Activated CD4-positive, alpha-beta T cell treated with anti-CD3 and anti-CD28 coated beads, Interleukin-10, Interleukin-2, amounts not matched to agents 100 ng/mL and 50 ng/mL, durations not matched to agents 16 hours and 8 hours (primary cell): ENCODE measurements at regions not wholly inside any gene's neighbourhood (a gene's known extent, or its start where the extent isn't known, plus 50 kb on each side); places are given as distances from the start of the nearest gene placed in this dataset.
"Not testable (repeated sequence)": the region's sequence is repeated elsewhere in the genome, so short reads cannot be mapped to it uniquely, and the experiment has no call there.

Experiments
- DNase-seq: peaks from one replicate; pipeline ENCODE4 v3.0.0-alpha.2; 2020

DNA sequence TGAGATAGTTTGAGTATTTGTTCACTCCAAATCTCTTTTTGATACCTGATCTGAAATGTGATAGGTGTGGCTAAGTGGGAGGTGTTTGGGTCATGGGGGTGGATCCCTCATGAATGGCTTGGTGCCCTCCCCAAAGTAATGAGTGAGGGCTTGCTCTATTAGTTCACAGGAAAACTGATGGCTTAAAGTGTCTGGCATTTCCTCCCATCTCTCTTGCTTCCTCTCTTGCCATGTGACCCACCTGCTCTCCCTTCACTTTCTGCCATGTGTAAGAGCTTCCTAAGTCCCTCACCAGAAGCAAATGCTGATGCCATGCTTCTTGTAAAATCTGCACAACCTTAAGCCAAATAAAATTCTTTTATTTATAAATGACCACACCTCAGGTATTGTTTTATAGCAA lies 61.1 kb downstream of the MAD2L1 start:
- no peak for DNase-seq

DNA sequence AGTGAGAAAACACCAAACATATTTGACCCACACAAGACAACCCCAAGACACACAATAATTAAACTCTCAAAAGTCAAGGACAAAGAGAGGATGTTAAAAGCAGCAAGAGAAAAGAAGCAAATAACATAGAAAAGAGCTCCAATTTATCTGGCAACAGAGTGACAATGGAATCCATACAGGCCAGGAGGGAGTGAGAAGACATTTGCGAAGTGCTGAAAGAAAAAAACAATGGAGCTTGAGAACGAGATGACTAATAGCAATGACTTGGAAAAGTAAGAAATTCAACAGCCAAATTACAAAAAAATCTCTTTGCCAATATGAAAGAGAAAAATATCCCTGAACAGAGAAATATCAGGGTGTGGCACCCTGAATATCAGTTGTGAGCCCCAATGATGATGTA lies 61.6 kb downstream of the MAD2L1 start:
- no peak for DNase-seq

- DNase-seq, result no peak
These were observed 62.6 kb downstream of the MAD2L1 start for GRCh38 chr4:120004054-120004453.

DNA sequence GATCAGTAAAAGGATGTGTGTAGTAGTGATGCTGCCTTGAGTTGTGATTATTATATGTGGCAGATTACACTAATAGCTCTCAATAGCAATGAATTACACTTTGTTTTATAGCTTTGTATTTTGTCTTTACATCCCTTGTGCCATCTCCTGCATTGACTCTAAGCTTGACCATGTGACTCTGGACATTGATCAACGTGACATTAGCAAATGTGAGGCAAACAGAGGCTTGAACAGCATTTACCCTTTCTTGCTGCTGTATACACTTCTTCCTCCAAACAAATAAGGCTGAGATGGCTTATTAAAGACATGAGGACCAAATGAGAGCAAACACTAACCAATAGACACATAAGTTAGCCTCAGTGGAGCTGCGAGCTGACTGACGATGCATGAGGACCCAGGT lies 63.5 kb downstream of the MAD2L1 start:
- no peak for DNase-seq

GRCh38 chr4:120001850-120002249 lies 64.8 kb downstream of the MAD2L1 start:
- no peak for DNase-seq

- no peak for DNase-seq
These were observed 65.9 kb downstream of the MAD2L1 start for GRCh38 chr4:120000591-120001296.

GRCh38 chr4:119996024-119996423 lies 70.6 kb downstream of the MAD2L1 start:
- not testable (repeated sequence) for DNase-seq

DNA sequence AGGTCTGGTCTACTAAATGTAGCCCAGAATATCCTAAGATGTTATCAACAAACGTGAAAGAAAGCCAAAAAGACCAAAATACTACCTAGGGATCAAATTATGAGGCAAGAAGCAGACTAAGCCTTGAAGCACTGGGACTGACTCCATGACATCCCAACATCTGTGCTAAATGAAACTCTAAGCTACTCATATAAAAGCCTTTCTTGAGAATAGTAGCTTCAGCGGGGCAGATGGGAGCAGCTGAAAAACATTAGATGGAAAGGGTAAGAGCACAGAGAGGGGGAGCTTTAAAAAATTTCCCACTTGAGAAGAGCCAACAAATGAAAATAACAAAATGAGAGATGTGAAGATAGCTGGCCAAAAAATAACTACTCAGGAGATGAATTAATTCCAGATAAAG lies 81.7 kb downstream of the MAD2L1 start:
- DNase-seq, result no peak

- DNase-seq, result no peak
These were observed 83.9 kb downstream of the MAD2L1 start for GRCh38 chr4:119982756-119983155.

GRCh38 chr4:119980456-119980855 lies 86.2 kb downstream of the MAD2L1 start:
- DNase-seq, result no peak

DNA sequence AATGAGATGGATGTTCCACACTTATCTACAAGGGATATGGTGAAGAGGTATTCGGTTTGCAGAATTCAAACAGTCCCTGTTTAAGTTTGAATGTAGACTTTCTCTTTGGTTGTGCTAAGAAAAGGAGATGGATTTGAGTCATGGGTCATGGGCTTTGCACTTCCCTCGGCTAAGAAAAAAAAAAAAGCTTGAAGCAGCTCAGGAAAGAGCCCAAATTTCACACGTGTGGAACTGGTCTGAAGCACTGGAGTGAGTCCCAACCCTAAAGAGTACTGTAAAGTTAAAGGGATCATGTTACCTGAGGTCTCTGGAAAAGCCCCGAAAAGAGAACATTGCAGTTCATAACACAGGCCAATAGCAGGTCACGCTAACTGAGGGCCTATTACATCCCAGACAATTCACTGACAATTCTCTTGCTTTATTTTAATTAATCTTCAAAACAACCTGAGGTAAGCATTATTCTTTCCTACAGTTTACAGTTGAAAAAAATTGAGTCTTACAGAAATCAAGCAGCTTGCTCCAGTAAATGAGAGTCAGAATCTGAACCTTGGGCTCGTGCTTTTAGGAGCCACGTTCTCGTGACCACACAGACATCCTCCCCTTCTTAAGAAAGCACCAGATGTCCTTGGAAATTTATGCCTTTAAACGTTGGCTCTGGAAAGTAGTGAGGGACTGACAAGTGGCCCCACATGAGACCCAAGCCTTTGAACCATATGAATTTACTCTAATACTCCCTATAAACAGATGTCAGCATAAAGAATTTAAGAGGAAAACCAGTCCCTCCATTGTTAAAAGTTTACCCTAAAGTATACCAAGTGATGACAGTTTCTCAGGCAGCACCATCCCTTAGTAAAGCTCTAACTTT lies 89.3 kb downstream of the MAD2L1 start:
- no peak for DNase-seq

DNA sequence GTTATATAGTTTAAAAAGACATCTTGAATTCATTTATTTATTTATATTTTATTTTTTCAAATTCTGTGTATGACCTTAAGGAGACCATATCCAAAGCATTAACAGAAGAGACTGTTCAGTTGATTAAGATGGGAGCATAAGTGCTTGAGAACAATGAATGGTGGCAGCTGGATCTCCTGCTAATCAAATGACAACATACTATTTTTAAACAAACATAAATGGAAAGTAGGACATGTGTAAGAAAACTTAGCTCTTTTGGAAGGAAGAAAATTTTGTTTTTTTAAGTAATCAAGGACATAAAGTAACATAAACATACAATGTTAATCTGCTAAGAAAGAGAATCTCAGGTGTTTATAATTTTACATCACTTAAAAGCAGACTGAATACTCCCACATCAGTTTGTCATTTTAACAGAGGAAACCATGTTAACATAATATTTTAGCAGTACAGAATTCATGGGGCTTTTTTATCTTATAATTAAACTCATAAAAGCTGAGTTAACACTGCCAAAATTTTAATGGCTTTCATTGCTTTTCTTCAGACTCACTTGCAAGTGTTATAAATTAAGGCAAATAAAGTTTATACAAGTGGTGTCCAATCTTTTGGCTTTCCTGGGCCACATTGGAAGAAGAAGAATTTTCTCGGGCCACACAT lies 95.1 kb downstream of the MAD2L1 start:
- DNase-seq, result no peak

DNA sequence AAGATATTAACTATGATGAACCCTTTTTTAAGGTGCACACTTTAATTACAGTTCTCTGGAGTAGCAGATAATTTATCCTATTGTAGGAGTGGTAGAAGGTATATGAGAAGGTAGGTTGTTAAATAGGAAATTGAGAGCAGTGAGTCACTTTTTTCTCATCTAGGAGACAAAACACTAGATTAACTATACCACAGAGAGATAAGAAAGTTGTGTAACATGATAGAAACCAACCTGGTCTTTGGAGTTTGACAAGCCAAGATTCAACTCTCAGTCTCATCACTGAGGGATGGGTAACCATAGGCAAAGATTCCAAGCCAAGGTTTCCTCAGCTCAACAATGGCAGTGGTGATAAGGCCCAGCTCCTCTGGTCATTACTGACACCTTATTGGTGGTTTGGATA lies 104.0 kb downstream of the MAD2L1 start:
- no peak for DNase-seq

- no peak for DNase-seq
These were observed 107.7 kb downstream of the MAD2L1 start for GRCh38 chr4:119958983-119959382.

- no peak for DNase-seq
These were observed 111.4 kb downstream of the MAD2L1 start for GRCh38 chr4:119955256-119955655.

DNA sequence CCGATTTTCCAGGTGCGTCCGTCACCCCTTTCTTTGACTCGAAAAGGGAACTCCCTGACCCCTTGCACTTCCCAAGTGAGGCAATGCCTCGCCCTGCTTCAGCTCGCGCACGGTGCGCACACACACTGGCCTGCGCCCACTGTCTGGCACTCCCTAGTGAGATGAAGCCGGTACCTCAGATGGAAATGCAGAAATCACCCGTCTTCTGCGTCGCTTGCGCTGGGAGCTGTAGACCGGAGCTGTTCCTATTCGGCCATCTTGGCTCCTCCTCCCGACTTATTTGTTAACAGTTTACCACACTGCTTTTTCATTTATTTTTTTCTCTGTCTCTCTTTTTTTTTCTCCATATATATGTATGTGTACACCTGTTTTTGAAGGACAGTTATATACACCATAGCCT lies 112.2 kb downstream of the MAD2L1 start:
- DNase-seq, result not testable (repeated sequence)

- no peak for DNase-seq
These were observed 120.3 kb downstream of the MAD2L1 start for GRCh38 chr4:119946359-119946758.

DNA sequence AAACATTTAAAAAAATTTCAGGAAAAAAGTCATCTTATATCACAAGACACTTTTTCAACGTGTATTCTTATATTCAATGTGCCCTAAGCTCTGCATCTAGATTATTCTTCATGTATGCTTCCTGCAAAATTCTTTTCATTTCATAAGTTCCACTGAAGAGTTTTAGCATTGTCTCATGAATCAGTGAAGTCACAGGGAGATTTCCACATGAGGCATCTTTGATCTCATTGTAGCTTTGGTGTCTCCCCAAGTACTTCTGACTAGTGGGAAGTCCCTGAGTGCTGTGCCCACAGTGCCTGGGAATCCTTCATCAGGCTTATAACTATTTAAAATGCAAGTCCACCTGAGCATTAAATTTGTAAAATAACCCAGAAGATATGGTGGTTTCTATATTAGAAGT lies 123.8 kb downstream of the MAD2L1 start:
- DNase-seq, result no peak

DNA sequence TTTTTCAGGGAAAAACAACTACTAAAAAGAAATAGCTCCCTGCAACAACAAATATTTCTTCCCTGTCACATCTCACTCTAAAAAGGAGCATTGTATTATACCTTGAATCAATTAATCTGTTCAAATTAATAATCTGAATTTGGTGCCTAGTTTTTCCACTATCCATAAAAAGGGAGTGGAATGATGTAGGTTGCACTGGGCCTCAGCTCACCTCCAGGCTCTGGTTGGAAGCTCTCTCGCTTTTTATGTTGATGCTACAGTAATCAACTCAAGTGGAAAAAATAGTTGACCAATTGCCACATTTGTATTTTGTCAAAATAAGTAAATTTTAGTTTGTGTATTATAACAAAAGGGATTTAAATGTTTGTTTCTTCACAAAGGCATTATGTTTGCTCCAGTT lies 126.1 kb downstream of the MAD2L1 start:
- no peak for DNase-seq

DNA sequence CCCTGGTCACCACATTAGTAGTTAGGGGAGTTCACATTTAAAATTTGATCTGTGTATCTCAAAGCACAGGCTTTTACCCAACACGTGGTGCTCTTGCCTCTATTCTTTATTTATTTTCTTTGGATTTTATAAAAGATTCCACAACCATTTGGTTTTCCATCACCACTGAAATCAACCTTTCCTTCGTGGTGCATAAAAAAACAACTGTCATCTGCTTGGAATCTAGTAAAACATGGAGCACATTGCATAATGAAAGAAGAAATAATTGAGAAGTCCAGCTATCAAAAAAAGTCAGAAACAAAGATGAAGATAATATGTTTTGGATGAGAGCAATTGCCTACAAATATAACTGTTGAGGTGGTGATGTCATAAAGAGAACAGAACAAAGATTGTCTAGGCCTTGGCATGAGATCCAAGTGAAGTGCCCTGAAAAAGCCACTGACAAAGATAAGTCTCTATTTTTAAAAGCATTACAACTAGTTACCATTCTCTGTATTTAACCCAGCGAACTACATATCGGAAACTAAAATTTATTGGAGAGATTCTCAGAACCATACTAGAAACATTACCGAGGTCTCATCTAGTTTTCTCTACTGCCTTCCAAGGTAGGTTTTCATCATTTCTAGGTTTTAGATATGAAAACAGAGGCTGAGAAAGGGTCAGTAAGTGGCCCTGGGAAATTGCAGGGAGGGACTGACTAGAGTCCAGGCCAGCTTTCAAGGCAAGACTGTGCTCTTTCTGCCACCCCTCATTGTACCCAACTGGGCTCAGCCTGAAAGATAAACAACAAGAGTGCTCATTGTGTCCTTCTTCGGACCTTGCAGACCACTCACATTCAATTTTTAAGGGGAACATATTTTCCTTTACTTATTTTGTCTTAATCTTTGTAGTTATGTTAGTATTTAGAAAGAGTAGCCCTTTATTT lies 127.3 kb downstream of the MAD2L1 start:
- DNase-seq, result no peak

DNA sequence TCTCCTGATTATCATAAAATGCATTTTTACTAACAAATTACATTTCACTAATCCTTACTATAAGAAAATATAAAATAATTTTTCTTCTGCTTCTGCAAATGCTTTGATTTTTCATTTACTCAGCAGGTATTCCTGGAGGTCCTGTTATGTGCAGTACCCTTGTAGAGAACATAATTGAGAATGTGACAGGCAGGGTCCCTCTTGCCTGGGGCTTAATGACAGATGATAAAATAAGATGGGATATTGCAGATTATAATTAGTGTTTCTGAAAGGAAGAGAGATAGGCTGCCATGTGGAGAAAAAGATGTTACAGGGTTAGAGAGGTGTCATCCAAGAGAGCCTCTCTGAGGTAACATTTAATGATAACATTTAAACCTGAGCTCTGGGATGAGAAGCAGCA lies 128.9 kb downstream of the MAD2L1 start:
- DNase-seq, result no peak

GRCh38 chr4:119933606-119934005 lies 133.0 kb downstream of the MAD2L1 start:
- no peak for DNase-seq

DNA sequence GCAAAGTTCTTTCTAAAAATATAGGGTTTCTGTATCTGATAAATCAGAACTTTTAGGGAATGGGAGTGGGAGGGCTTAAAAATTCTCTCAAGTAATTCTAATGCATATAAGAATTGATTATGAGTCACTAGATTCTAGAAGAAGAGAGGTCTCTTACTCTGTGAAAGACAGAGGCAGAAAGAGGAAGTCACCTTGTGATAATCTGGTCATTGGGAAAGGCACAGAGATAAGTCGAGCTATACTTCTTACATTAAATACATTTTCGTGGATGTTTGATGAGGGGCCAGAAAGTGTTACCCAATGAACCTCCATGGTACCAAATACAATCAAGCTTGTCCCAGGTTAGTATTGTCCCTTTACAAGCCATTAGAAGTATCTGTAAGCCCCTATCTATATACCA lies 134.4 kb downstream of the MAD2L1 start:
- DNase-seq, result no peak
